ENCODE measurements at regions not wholly inside any gene's neighbourhood (a gene's known extent, or its start where the extent isn't known, plus 50 kb on each side); places are given as distances from the start of the nearest gene placed in this dataset.

DNA sequence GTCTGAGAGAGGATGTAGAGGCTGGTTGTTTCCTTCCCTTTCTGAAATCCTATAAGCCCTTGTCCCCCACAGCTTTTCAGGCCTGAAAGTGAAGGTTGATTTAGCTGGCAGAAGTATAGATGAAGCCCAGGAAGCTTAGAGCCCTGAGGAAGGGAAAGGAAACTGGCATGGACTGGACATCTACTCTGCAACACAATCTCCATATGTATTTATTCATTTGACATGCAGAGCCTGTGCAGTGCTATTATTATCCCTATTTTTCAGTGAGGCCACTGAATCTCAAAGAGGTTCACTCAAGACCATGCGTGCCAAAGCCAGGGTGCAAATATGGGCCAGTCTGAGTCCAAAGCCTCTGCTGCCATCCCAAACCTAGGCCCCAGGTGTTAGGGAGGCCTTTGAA lies 78.5 kb upstream of the KCND3 start:
- Histone ChIP-seq H3K79me2 (ENCODE audit: control insufficient read depth, insufficient read depth, low read length) (no peaks in the 10 kb centered on the region), H2AFZ (ENCODE audit: insufficient read depth, low read depth, low read length, poor library complexity, severe bottlenecking) (no peak overlapping the region), H3K4me1 (ENCODE audit: control insufficient read depth in 2 of 2, insufficient read depth in 2 of 2, low read length in 2 of 2) (peaks cover 0 to 6% of the 10 kb centered on the region in 2 donors), H4K20me1 (ENCODE audit: control insufficient read depth, insufficient read depth, low read length, poor library complexity, severe bottlenecking) (no peaks in the 10 kb centered on the region), H3K27me3 (replicated peaks in 1 of 4; ENCODE audit: control extremely low read depth in 1 of 4, control insufficient read depth in 3 of 4, insufficient read depth in 4 of 4, low read length in 3 of 4) (peaks cover 0 to 13% (median 3%) of the 10 kb centered on the region in 4 experiments), H3K4me2 (replicated peaks; ENCODE audit: low read depth, low read length, poor library complexity, severe bottlenecking) (no peak overlapping the region), H3K27ac (ENCODE audit: low read length in 2 of 2) (no peak overlapping the region), H3K9ac (ENCODE audit: low read length) (no peak overlapping the region), H3K4me3 (ENCODE audit: control extremely low read depth in 1 of 5, extremely low read depth in 1 of 5, insufficient read depth in 1 of 5, low read depth in 2 of 5, low read length in 4 of 5) (no peak overlapping the region), H3K9me3 (ENCODE audit: control extremely low read depth in 1 of 3, control insufficient read depth in 2 of 3, insufficient read depth in 1 of 3, low read length in 2 of 3) (peaks cover 0 to 3% (median 0%) of the 10 kb centered on the region in 3 donors), H3K36me3 (replicated peaks in 1 of 2; ENCODE audit: control extremely low read depth in 1 of 2, control insufficient read depth in 1 of 2, extremely low read depth in 1 of 2, insufficient read depth in 2 of 2, low read length in 1 of 2) (no peaks in the 10 kb centered on the region)
- DNase-seq, result no peak
- intact Hi-C loops (cut with micrococcal nuclease), result no loop called here
- H3K27me3 Mint-ChIP-seq, result peaks cover 53% of the 10 kb centered on the region
- no peak for ATAC-seq (ENCODE audit: low read depth)
- no peak for TF ChIP-seq EZH2 (IDR thresholded peaks at IDR 0.05; ENCODE audit: borderline replicate concordance, insufficient read depth, low read depth, low read length, poor library complexity, severe bottlenecking)
- TF ChIP-seq, protein P1, sequence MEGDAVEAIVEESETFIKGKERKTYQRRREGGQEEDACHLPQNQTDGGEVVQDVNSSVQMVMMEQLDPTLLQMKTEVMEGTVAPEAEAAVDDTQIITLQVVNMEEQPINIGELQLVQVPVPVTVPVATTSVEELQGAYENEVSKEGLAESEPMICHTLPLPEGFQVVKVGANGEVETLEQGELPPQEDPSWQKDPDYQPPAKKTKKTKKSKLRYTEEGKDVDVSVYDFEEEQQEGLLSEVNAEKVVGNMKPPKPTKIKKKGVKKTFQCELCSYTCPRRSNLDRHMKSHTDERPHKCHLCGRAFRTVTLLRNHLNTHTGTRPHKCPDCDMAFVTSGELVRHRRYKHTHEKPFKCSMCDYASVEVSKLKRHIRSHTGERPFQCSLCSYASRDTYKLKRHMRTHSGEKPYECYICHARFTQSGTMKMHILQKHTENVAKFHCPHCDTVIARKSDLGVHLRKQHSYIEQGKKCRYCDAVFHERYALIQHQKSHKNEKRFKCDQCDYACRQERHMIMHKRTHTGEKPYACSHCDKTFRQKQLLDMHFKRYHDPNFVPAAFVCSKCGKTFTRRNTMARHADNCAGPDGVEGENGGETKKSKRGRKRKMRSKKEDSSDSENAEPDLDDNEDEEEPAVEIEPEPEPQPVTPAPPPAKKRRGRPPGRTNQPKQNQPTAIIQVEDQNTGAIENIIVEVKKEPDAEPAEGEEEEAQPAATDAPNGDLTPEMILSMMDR (IDR thresholded peaks at IDR 0.05), result no peak
- H3K27ac Mint-ChIP-seq, result no peak overlapping the region
- H3K4me1 Mint-ChIP-seq, result peaks cover 12% of the 10 kb centered on the region
- ChIA-PET POLR2A (no interaction called here), CTCF (no interaction called here)
- H3K9me3 Mint-ChIP-seq (ENCODE audit: insufficient read depth), result peaks cover 2% of the 10 kb centered on the region
- WGBS (ENCODE audit: insufficient coverage), result 100% methylated on average over 1 of the region's 1 CpG
- H3K4me3 Mint-ChIP-seq, result no peak overlapping the region

DNA sequence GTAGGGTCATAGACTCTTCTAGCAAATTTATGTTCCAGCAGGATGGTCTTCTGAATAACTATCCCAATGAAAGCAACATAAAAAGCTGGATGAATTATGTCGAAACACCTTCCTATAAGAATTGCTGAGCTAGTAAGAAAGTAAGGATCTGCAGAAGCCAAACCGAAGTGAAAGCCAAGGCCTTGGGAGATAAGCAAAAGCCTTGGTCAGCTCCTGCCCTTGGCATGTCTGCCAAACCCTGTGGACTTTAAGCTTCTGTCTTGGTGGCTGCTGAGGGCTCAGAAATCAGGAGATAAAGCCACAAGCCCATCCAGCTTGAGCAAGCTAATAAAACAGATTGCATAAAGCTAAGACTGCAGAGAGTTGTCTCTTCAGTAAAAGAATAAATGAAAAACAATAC lies 81.2 kb upstream of the KCND3 start:
- no peak overlapping the region for H2AFZ ChIP-seq (ENCODE audit: insufficient read depth, low read depth, low read length, poor library complexity, severe bottlenecking)
- no peak overlapping the region for H3K9ac ChIP-seq (ENCODE audit: low read length)
- peaks cover 0 to 3% (median 0%) of the 10 kb centered on the region in 3 donors for H3K9me3 ChIP-seq (ENCODE audit: control extremely low read depth in 1 of 3, control insufficient read depth in 2 of 3, insufficient read depth in 1 of 3, low read length in 2 of 3)
- peaks cover 0 to 10% (median 0%) of the 10 kb centered on the region in 4 experiments for H3K27me3 ChIP-seq (replicated peaks in 1 of 4; ENCODE audit: control extremely low read depth in 1 of 4, control insufficient read depth in 3 of 4, insufficient read depth in 4 of 4, low read length in 3 of 4)
- peaks cover 38% of the 10 kb centered on the region for H3K27me3 Mint-ChIP-seq
- no peaks in the 10 kb centered on the region for H3K79me2 ChIP-seq (ENCODE audit: control insufficient read depth, insufficient read depth, low read length)
- ATAC-seq (ENCODE audit: low read depth) (no peak), DNase-seq (no peak)
- H3K27ac Mint-ChIP-seq, result no peak overlapping the region
- no peak overlapping the region for H3K27ac ChIP-seq (ENCODE audit: low read length in 2 of 2)
- CTCF ChIA-PET, result no interaction called here
- no peaks in the 10 kb centered on the region for H3K4me1 Mint-ChIP-seq
- 73% methylated on average over 2 of the region's 2 CpGs for WGBS (ENCODE audit: insufficient coverage)
- no peak overlapping the region for H3K4me2 ChIP-seq (replicated peaks; ENCODE audit: low read depth, low read length, poor library complexity, severe bottlenecking)
- TF ChIP-seq EZH2 (IDR thresholded peaks at IDR 0.05; ENCODE audit: borderline replicate concordance, insufficient read depth, low read depth, low read length, poor library complexity, severe bottlenecking), result no peak
- TF ChIP-seq, protein P1 (IDR thresholded peaks at IDR 0.05), result no peak
- POLR2A ChIA-PET, result no interaction called here
- no peaks in the 10 kb centered on the region for H4K20me1 ChIP-seq (ENCODE audit: control insufficient read depth, insufficient read depth, low read length, poor library complexity, severe bottlenecking)
- intact Hi-C loops (cut with micrococcal nuclease), result no loop called here
- no peak overlapping the region for H3K4me3 Mint-ChIP-seq
- H3K9me3 Mint-ChIP-seq (ENCODE audit: insufficient read depth), result peaks cover 2% of the 10 kb centered on the region
- no peaks in the 10 kb centered on the region for H3K4me1 ChIP-seq (ENCODE audit: control insufficient read depth in 2 of 2, insufficient read depth in 2 of 2, low read length in 2 of 2)
- no peaks in the 10 kb centered on the region for H3K36me3 ChIP-seq (replicated peaks in 1 of 2; ENCODE audit: control extremely low read depth in 1 of 2, control insufficient read depth in 1 of 2, extremely low read depth in 1 of 2, insufficient read depth in 2 of 2, low read length in 1 of 2)
- H3K4me3 ChIP-seq (ENCODE audit: control extremely low read depth in 1 of 5, extremely low read depth in 1 of 5, insufficient read depth in 1 of 5, low read depth in 2 of 5, low read length in 4 of 5), result no peak overlapping the region
